Fibroblast of lung (primary cell): ENCODE measurements at regions not wholly inside any gene's neighbourhood (a gene's known extent, or its start where the extent isn't known, plus 50 kb on each side); places are given as distances from the start of the nearest gene placed in this dataset.

Experiments
- DNase-seq, 2 donors: peaks; one replicate each; pipeline versions ENCODE4 v3.0.0 to v3.0.0-alpha.2; 2010; ENCODE audit warnings: low read depth in 2 of 2
- H2AFZ ChIP-seq: 2 replicates; pipeline ENCODE4 v1.5.1; 2012; ENCODE audit warnings: low read length, control low read depth, inconsistent platforms
- H3K27ac ChIP-seq: 2 replicates; pipeline ENCODE4 v1.5.1; 2011; ENCODE audit warnings: low read length, control low read depth; ENCODE audit not compliant: insufficient read depth
- H3K27me3 ChIP-seq: 2 replicates; pipeline ENCODE4 v1.5.1; 2011; ENCODE audit warnings: mild to moderate bottlenecking, low read length; ENCODE audit not compliant: control insufficient read depth, insufficient read depth
- H3K36me3 ChIP-seq: 2 replicates; pipeline ENCODE4 v1.5.1; 2011; ENCODE audit warnings: low read length; ENCODE audit not compliant: control insufficient read depth, insufficient read depth
- H3K4me1 ChIP-seq: 2 replicates; pipeline ENCODE4 v1.5.1; 2011; ENCODE audit warnings: low read length; ENCODE audit not compliant: control insufficient read depth, insufficient read depth; ENCODE audit errors: extremely low read depth
- H3K4me2 ChIP-seq: 2 replicates; pipeline ENCODE4 v1.5.1; 2011; ENCODE audit warnings: low read length, control low read depth; ENCODE audit not compliant: insufficient read depth; ENCODE audit errors: extremely low read depth
- H3K4me3 ChIP-seq, 4 experiments: fragments of 200-600 bp in 1 of 4; sonication (generic) in 1 of 4; replicated peaks in 1 of 4; 2 replicates each; pipeline ENCODE4 v1.5.1; 2011 to 2016; ENCODE audit warnings: low read length in 4 of 4, low read depth in 3 of 4, mild to moderate bottlenecking in 3 of 4, control low read depth in 2 of 4, inconsistent platforms in 1 of 4, mixed read lengths in 1 of 4; ENCODE audit not compliant: insufficient read depth in 1 of 4; ENCODE audit errors: control extremely low read depth in 1 of 4
- H3K79me2 ChIP-seq: 2 replicates; pipeline ENCODE4 v1.5.1; 2012; ENCODE audit warnings: mild to moderate bottlenecking, low read length, inconsistent platforms; ENCODE audit not compliant: control insufficient read depth, insufficient read depth
- H3K9ac ChIP-seq: 2 replicates; pipeline ENCODE4 v1.5.1; 2011; ENCODE audit warnings: mild to moderate bottlenecking, low read length, control low read depth; ENCODE audit not compliant: insufficient read depth
- H3K9me3 ChIP-seq: 2 replicates; pipeline ENCODE4 v1.5.1; 2012; ENCODE audit warnings: low read depth, low read length; ENCODE audit not compliant: control insufficient read depth, insufficient read depth
- H4K20me1 ChIP-seq: 2 replicates; pipeline ENCODE4 v1.5.1; 2011; ENCODE audit warnings: low read length; ENCODE audit not compliant: control insufficient read depth, insufficient read depth; ENCODE audit errors: extremely low read depth
- EZH2 ChIP-seq: IDR thresholded peaks from 2 replicates; pipeline ENCODE4 v1.5.1; 2012; ENCODE audit warnings: low read length, control low read depth, mild to moderate bottlenecking; ENCODE audit errors: missing control alignments
- TF ChIP-seq, protein P1 (sequence below), 2 donors: IDR thresholded peaks in 1 of 2; conservative IDR thresholded peaks in 1 of 2; 1 replicate in 1 of 2; 2 replicates in 1 of 2; pipeline ENCODE4 v1.5.1; 2011 to 2012; ENCODE audit warnings: low read length in 2 of 2, control low read depth in 1 of 2, inconsistent platforms in 1 of 2, low read depth in 1 of 2, mild to moderate bottlenecking in 1 of 2

DNA sequence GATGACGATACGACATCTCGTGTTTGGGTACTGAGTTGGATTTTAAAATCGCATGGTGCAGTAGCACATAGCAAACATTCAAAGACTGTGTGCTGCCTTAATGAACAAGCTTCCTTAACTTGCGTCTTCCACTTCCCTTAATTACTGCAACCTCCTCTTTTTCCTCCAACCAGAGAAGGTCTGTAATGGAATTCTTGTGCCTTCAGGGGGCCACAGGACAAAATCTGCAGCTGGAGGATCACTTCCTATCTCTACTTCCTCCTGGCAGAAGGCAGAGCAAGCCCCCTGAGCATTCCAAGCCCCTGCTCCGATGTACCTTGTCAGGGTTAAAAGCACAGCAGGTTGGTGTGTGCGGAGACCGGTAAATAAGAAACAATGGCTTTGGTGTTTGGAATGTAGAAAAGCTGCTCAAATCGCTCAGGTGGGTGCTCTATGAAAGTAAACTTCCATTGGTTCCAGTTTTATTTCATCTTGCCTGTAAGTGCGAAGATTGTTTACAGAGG lies 151.3 kb upstream of the UQCRFS1 start:
- no peak overlapping the region for H3K4me2 ChIP-seq
- no peaks in the 10 kb centered on the region for H3K27me3 ChIP-seq
- no peaks in the 10 kb centered on the region for H3K4me1 ChIP-seq
- no peaks in the 10 kb centered on the region for H3K36me3 ChIP-seq
- H3K9ac ChIP-seq: no peak overlapping the region
- no peak for TF ChIP-seq EZH2
- TF ChIP-seq, protein P1, sequence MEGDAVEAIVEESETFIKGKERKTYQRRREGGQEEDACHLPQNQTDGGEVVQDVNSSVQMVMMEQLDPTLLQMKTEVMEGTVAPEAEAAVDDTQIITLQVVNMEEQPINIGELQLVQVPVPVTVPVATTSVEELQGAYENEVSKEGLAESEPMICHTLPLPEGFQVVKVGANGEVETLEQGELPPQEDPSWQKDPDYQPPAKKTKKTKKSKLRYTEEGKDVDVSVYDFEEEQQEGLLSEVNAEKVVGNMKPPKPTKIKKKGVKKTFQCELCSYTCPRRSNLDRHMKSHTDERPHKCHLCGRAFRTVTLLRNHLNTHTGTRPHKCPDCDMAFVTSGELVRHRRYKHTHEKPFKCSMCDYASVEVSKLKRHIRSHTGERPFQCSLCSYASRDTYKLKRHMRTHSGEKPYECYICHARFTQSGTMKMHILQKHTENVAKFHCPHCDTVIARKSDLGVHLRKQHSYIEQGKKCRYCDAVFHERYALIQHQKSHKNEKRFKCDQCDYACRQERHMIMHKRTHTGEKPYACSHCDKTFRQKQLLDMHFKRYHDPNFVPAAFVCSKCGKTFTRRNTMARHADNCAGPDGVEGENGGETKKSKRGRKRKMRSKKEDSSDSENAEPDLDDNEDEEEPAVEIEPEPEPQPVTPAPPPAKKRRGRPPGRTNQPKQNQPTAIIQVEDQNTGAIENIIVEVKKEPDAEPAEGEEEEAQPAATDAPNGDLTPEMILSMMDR (conservative IDR thresholded peaks at IDR 0.05 in 1 of 2, IDR thresholded peaks at IDR 0.05 in 1 of 2; ENCODE audit: low read depth in 1 of 2, low read length in 2 of 2): no peak
- H3K79me2 ChIP-seq: no peaks in the 10 kb centered on the region
- H3K4me3 ChIP-seq: no peak overlapping the region
- H3K27ac ChIP-seq: no peak overlapping the region
- no peaks in the 10 kb centered on the region for H3K9me3 ChIP-seq
- H4K20me1 ChIP-seq: no peaks in the 10 kb centered on the region
- H2AFZ ChIP-seq: no peak overlapping the region
- no peak for DNase-seq

DNA sequence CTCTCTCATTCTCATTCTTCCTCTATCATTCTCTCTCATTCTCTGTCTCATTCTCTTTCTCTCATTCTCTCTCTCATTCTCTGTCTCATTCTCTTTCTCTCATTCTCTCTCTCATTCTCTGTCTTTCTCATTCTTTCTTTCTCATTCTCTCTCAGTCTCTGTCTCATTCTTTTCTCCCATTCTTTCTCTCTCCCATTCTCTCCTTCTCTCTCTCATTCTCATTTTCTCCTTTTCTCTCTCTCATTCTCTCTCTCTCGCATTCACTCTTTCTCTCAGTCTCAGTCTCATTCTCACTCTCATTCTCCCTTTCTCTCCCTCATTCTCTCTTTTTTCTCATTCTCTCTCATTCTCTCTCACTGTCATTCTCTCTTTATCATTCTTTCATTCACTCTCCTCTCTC lies 152.0 kb upstream of the UQCRFS1 start:
- Histone ChIP-seq H3K9me3 (no peaks in the 10 kb centered on the region), H3K79me2 (no peaks in the 10 kb centered on the region), H3K4me1 (no peaks in the 10 kb centered on the region), H3K27ac (no peak overlapping the region), H3K27me3 (no peaks in the 10 kb centered on the region), H3K9ac (no peak overlapping the region), H3K4me2 (no peak overlapping the region), H3K36me3 (no peaks in the 10 kb centered on the region), H4K20me1 (no peaks in the 10 kb centered on the region), H2AFZ (no peak overlapping the region), H3K4me3 (no peak overlapping the region)
- DNase-seq: no peak
- TF ChIP-seq, protein P1 (conservative IDR thresholded peaks at IDR 0.05 in 1 of 2, IDR thresholded peaks at IDR 0.05 in 1 of 2; ENCODE audit: low read depth in 1 of 2, low read length in 2 of 2): no peak
- no peak for TF ChIP-seq EZH2

DNA sequence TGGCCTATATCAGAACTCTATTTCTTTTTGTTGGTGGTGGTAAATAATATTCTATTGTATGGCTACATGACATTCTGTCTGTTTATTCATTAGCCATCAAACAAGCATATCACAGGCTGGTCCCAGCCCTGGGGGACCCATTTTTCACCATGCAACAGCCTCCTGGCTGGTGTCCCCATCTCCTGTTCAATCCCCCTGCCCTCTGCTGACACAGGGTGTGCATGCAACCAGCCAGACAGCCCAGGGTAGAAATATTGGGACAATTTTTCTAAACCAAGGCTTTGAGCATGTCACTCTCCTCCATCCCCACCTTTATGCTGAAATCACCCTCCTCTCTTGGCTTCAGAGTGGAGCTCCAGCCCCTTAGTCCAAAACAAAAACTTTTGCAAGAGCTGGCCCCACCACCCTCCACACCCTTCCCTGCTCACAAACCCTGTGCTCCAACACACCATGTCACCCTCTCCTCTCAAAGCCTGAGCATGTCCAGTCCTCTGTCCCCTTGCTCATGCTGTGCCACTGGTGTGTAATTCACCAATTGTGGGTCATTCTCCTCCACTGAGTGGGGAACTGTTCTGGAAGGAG lies 153.0 kb upstream of the UQCRFS1 start:
- Histone ChIP-seq H2AFZ (no peak overlapping the region), H3K36me3 (no peaks in the 10 kb centered on the region), H3K4me1 (no peaks in the 10 kb centered on the region), H4K20me1 (no peaks in the 10 kb centered on the region), H3K27me3 (no peaks in the 10 kb centered on the region), H3K79me2 (no peaks in the 10 kb centered on the region), H3K27ac (no peak overlapping the region), H3K4me3 (no peak overlapping the region), H3K4me2 (no peak overlapping the region), H3K9ac (no peak overlapping the region), H3K9me3 (no peaks in the 10 kb centered on the region)
- no peak for DNase-seq
- TF ChIP-seq EZH2: no peak
- TF ChIP-seq, protein P1 (conservative IDR thresholded peaks at IDR 0.05 in 1 of 2, IDR thresholded peaks at IDR 0.05 in 1 of 2; ENCODE audit: low read depth in 1 of 2, low read length in 2 of 2): no peak
